Chondrocyte (in vitro differentiated cells): ENCODE measurements at regions not wholly inside any gene's neighbourhood (a gene's known extent, or its start where the extent isn't known, plus 50 kb on each side); places are given as distances from the start of the nearest gene placed in this dataset.

ENCODE experiments used
- DNase-seq: peaks from one replicate; pipeline ENCODE4 v3.0.0; 2021; ENCODE audit warnings: mixed read lengths, low spot score
- H3K27ac Mint-ChIP-seq: one replicate; pipeline ENCODE4 v1.8.0; 2021; ENCODE audit warnings: mild to moderate bottlenecking, moderate library complexity, mixed read lengths; ENCODE audit not compliant: unreplicated experiment
- H3K27me3 Mint-ChIP-seq: 2 replicates; pipeline ENCODE4 v1.8.0; 2021; ENCODE audit warnings: low read depth, mixed read lengths
- H3K36me3 Mint-ChIP-seq: 2 replicates; pipeline ENCODE4 v1.8.0; 2021; ENCODE audit warnings: low read depth, mixed read lengths
- H3K4me1 Mint-ChIP-seq: 2 replicates; pipeline ENCODE4 v1.8.0; 2021; ENCODE audit warnings: low read depth, mild to moderate bottlenecking, mixed read lengths
- H3K4me3 Mint-ChIP-seq: one replicate; pipeline ENCODE4 v1.8.0; 2021; ENCODE audit warnings: mild to moderate bottlenecking, moderate library complexity, mixed read lengths; ENCODE audit not compliant: unreplicated experiment
- H3K9me3 Mint-ChIP-seq: 2 replicates; pipeline ENCODE4 v1.8.0; 2021; ENCODE audit warnings: low read depth, mixed read lengths
- TF ChIP-seq, protein P1 (sequence below): fragments of 200-600 bp; sonication (generic); IDR thresholded peaks from 2 replicates; pipeline ENCODE4 v1.5.0; 2021; ENCODE audit warnings: antibody characterized with exemption, mild to moderate bottlenecking, moderate library complexity

DNA sequence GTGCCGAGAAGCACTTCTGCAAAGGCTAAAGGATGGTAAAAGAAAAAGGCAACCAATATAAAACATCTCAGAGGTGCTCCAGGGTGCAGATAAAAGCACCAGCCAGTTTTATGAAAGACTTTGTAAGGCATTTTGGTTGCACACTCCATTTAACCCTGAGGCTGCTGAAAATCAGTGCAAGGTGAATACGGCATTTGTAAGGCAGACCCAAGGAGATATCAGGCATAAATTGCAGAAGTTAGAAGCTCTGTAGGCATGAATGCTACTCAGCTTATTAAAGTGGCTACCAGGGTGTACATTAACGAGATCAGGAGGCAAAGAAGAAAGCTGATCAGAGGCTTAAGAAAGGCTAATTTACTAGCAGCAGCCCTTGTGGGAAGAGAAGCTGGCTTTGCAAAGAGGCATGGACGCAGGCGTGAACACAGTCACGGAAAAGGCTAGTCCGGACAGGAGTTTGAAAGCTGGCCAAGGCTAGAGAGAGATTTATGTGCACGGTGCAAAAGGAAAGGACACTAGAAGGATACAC, 99.6 kb downstream of the ZNF429 start:
- Mint-ChIP-seq H3K4me1 (peaks cover 18% of the 10 kb centered on the region), H3K36me3 (no peaks in the 10 kb centered on the region), H3K4me3 (peak overlapping the region; percentile 70), H3K9me3 (peaks cover 10% of the 10 kb centered on the region), H3K27ac (no peak overlapping the region), H3K27me3 (no peaks in the 10 kb centered on the region)
- DNase-seq = no peak
- TF ChIP-seq, protein P1, sequence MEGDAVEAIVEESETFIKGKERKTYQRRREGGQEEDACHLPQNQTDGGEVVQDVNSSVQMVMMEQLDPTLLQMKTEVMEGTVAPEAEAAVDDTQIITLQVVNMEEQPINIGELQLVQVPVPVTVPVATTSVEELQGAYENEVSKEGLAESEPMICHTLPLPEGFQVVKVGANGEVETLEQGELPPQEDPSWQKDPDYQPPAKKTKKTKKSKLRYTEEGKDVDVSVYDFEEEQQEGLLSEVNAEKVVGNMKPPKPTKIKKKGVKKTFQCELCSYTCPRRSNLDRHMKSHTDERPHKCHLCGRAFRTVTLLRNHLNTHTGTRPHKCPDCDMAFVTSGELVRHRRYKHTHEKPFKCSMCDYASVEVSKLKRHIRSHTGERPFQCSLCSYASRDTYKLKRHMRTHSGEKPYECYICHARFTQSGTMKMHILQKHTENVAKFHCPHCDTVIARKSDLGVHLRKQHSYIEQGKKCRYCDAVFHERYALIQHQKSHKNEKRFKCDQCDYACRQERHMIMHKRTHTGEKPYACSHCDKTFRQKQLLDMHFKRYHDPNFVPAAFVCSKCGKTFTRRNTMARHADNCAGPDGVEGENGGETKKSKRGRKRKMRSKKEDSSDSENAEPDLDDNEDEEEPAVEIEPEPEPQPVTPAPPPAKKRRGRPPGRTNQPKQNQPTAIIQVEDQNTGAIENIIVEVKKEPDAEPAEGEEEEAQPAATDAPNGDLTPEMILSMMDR = no peak
